Sciatic nerve (tissue), 2 donors: ENCODE measurements at regions not wholly inside any gene's neighbourhood (a gene's known extent, or its start where the extent isn't known, plus 50 kb on each side); places are given as distances from the start of the nearest gene placed in this dataset.
"Not testable (repeated sequence)": the region's sequence is repeated elsewhere in the genome, so short reads cannot be mapped to it uniquely, and the experiment has no call there.

Experiments used
- ATAC-seq: fragments of 200-7000 bp; cut with Tn5 transposase; one replicate; pipeline ENCODE4 v1.9.1; 2020; ENCODE audit warnings: mild to moderate bottlenecking, moderate library complexity
- DNase-seq: peaks from one replicate; pipeline ENCODE4 v3.0.0-alpha.2; 2020; ENCODE audit warnings: low spot score
- intact Hi-C: fragments of 100-400 bp; cut with DNase I; formaldehyde crosslinking; loops from one replicate; pipeline ENCODE4 v1.14.2; 2022
- donor health status: DM: no; HTN: no; CAD: no.
- donor health status: DM: no; HTN: no; CAD: no.

DNA sequence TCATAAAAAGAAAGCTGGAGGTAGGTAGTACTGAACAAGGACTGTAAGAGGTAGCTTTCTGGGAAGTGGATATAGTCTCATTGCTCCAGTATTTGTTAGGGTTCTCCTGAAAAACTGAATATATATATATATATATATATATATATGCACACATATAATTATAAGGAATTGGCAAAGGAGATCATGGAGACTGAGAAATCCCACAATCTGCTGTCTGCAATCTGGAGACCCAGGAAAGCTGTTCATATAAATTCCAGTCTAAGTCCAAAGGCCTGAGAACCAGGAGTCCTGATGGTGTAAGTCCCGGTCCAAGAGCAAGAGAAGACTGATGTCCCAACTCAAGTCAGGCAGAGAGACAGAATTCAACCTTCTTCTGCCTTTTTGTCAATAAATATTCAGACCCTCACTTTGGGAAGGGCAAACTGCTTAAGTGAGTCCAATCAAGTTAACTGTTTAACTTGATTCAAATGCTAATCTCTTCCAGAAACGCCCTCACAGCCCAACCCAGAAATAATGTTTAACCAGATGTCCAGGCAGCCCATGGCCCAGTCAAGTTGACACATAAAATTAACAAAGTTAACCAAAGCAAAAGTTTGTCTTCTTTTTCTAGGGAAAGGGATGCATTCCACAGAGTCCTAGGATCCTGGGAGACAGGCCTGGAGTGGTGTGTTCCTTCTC, 225.3 kb upstream of the KAZN start:
- intact Hi-C loops, result no loop called here
- no peak for DNase-seq
- no peak for ATAC-seq

DNA sequence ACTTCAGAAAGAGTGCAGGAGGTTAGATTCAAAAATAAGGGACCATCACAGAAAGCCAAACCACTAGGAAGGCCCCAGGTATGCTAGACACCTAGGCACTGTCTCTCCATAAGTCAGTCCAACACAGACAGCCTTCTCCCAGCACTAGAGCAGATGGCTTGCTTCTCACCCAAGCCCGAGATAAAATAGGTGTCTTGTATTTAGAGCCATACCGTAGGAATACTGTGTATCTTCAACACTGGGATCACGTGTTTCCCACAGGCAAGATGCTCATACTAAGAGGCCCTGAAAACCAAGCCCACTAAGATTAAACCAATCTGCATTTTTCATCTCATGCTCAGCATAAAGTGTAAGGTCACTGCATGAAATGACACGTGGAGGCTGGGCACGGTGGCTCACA, 223.3 kb upstream of the KAZN start:
- DNase-seq (no peak), ATAC-seq (no peak)
- intact Hi-C loops, result no loop called here

DNA sequence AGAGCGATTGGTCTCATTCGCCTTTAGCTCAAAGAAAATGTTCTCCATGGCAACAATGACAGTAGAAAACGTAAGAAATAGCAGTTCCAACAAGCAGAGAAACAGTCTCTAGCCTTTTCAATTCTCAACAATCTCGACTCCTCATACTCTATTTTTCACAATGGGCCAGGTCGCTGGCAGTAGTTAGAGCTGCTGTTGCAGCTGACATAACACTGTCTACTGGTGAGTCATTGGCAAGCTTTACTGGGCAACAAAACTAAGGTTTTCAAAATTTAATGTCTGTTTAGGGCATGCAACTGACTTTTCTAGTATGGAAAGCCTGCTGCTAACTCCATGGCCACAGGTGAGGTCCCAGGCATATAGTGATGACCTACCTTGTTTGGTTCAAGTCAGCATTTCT, 221.1 kb upstream of the KAZN start:
- ATAC-seq, result no peak
- intact Hi-C loops, result no loop called here
- DNase-seq, result no peak

DNA sequence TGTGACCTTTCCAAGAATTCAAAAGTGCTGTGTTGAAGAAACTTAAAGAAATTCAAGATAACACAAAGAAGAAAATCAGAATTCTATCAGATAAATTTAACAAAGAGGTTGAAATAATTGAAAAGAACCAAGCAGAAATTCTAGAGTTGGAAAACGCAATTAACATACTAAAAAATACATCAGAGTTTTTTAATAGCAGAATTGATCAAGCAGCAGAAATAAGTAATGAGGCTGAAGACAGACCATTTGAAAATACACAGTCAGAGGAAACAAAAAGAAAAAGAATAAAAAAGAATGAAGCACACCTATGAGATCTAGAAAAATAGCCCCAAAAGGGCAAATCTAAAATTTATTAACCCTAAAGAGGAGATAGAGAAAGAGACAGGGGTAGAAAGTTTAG, 218.1 kb upstream of the KAZN start:
- ATAC-seq (no peak), DNase-seq (no peak)
- intact Hi-C loops, result no loop called here

DNA sequence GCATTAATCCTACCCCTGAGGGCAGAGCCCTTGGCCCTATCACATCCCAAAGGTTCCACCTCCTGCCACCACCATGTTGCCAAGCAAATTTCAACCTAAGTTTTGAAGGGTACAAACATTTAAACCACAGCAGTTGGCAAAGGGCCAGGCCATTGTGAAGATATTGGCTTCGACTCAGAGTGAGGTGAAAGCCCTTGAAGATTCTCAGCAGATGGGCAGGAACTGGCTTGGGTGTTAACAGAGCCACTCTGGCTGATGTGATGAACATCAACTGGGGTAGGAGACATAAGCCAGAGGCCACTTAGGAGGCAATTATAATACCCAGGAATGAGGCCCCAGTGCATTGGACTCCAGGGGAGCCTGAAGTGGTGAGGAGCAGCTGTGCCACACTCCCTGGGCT, 207.7 kb upstream of the KAZN start:
- DNase-seq (no peak), ATAC-seq (no peak)
- intact Hi-C loops, result no loop called here

DNA sequence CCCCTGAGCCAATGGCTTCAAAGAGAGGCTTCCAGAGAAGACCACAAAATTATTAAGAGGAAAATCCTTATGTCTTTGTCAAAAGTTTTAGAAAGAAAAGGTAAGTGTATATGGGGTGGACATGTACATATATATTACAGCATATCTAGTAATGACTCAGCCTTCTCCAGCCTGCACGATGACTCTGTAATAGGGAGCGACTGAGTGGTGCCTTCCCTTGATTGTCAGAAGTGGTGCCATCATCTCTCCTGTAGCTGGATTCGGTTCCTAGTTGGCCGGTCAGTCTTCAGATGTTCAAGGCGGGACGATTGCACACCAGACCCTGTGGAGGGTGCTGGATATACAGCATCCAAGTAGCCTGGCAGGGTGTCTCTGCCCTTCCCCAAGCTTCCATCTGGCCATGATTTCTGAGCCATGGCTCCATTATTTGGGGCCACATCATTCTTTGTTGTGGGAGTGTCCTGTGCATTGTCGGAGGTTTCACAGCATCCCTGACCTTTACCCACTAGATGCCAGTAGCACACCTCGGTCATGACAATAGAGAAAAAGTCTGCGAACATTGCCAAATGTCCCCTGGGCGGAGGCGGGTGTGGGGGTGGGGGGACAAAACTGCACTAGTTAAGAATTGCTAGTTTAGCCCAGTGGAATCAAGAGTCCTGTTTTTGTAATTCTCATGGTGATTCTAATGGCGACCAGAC, 206.2 kb upstream of the KAZN start:
- DNase-seq (no peak), ATAC-seq (no peak)
- intact Hi-C loops, result no loop called here

DNA sequence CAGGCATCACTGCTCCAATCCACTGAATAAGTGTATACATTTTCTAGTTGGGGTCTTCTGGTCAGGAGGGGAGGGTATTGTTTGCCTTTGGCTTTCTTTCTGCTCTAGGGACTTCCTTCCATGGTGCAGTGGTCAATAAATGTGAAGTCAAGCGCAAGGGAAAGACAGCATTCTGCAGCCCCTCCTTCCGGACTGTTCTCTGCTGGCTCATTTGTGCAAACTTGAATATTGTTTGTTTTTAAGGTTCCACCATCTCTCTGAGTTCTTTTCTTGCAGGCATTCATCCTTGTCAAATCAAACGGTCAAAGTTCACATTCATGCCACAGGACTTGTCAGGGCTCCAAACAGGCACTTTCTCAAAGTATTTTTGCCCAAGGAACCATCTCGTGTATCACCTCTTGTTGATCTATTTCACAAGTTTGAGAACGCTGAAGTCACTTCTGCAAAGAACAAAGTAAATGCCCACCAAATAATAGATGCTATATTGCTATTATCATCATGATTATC, 205.6 kb upstream of the KAZN start:
- ATAC-seq, result no peak
- intact Hi-C loops, result no loop called here
- no peak for DNase-seq

DNA sequence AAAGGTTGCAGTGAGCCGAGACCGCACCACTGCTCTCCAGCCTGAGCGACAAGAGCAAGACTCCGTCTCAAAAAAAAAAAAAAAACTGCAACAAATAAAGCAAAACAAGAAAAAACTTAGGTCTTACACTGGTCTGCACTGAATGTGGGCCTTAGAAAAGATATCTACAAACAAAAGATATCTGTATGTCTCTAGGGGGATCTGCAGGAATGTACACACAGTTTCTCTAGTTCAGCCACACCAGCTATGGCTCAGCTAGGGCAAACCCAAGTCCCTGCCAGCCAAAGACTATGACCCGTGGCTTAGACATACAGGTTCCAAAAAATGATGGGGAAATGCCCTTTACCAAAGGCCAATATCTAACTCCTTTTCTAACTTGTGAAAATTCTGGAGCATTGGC, 202.4 kb upstream of the KAZN start:
- intact Hi-C loops, result no loop called here
- no peak for ATAC-seq
- no peak for DNase-seq

DNA sequence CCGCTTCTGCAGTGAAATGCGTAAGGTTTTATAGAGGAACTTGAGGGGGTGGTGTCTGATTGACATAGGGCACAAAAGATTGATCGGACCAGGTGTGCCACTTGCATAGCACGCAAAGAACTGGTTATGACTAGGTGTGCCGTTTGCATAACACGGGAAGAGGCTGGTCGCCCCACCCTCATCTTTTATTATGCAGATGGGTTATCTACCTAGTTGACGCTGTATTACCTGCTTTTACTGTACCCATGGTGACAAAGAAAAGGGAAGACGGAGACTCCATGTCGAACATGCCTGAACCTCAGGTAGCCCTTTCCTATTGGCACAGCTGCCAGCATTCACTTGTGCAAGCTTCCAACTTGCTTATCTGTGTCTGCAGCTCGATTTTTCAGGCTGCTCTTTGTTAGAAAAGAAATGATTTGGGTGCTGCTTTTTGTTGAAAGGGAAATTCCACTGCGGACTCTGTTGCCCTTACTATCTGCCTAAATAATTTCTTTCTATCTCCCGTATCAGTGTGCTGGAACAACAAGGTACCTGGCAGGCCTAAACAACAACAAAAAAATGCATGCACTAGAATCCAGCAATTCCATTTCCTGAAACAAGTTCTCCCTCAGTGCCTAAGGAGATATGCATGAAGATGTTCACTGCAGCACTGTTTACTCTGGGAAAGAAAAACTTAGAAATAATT, 194.4 kb upstream of the KAZN start:
- intact Hi-C loops, result no loop called here
- no peak for ATAC-seq
- DNase-seq, result no peak

DNA sequence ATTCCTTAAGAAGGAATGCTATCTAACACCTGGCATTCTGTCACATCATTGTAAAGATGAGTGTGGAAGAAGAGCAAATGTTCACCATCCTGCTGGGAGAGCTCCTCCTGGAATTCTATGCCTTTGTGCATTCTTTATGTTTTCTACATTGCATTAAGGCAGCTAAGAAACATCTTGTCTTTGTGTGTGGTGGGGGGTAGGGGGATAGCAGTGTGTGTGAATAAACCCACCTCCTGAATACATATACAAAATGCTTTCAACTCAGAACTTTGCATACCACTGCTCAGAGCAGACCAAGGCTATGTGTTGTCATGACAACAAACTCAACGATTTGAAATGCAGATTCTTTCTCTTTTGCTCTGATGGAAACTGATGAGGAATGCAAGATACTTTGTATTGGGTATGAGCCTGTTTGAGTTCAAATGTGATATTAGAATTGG, 193.6 kb upstream of the KAZN start:
- ATAC-seq, result no peak
- no peak for DNase-seq
- intact Hi-C loops, result no loop called here

DNA sequence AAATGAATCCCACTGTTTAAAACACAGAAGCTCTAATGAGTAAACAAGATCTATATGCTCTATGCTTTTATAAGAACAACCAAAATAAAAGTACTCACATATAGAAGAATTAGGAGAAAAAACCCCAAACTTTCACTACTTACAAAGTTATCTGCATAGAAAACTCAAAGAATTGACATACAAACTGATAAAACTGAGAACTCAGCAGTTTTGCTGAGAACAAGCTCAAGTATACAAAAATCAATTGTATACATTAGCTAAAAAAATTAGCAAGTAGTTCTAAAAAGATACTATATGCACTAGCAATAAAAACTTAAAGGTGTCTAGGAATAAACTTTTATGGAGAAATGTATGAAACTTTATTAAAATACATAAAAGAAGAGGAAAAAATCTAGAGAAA, 186.2 kb upstream of the KAZN start:
- intact Hi-C loops, result no loop called here
- no peak for DNase-seq
- no peak for ATAC-seq

DNA sequence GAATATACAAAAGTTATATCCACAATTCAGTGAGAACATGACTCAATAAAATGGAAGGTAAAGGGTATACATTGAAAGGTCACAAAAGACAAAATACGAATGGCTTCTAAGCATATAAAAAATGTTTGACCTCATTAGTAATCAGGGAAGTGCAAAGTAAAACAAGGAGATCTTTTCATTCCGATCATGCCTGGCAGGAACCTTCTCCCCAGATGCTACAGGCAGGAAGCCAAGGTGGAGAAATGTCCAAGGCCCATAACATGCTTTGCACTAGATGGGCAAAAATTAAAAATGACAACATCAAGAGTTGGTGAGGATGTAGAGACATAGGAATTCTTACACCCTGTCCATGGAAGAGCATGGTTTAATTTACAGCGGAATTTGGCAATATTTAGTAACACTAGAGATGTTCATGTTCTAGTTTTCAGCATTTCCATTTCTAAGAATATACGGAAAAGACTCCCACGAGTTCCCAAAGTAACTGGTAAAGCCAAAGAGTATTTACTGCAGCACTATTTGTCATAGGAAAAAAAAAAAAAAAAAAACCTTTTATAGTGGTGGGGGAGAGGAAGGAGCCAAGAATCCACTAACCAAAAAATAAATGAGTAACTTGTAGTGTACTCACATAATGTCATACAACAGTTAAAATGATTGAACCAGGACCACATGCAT, 184.5 kb upstream of the KAZN start:
- ATAC-seq (no peak), DNase-seq (no peak)
- intact Hi-C loops, result no loop called here

DNA sequence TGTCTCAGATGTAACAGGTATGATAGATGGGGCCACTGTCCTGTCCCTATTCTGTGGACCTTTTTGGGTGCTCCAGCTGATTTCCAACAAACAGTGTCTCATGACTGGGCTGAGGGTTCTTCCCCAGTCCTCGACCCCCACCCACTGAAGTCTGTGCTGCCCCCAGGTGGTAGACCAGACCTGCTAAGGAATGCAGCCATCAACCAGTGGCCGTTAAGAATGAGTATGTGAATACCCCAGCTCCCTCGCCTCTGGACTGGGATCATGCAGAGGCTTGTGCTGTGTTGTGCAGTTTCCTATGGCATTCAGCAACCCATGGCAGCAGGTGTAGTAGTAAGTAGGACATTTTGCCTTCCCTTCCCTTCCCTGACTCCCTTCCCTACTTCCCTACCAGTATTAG, 183.1 kb upstream of the KAZN start:
- DNase-seq, result no peak
- intact Hi-C loops, result no loop called here
- ATAC-seq, result no peak

DNA sequence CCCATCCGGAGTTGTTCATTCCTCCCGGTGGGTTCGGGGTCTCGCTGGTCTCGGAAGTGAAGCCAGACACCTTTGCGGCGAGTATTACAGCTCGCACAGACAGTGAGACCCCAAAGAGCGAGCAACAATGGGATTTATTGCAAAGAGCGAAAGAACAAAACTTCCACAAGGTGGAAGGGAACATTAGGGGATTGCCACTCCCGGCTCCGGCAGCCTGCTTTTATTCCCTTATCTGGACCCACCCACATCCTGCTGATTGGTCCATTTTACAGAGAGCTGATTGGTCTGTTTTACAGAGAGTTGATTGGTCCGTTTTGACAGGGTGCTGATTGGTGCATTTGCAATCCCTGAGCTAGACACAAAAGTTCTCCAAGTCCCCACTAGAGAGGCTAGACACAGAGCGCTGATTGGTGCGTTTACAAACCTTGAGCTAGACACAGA, 178.7 kb upstream of the KAZN start:
- ATAC-seq, intact Hi-C loops: not testable (repeated sequence)

DNA sequence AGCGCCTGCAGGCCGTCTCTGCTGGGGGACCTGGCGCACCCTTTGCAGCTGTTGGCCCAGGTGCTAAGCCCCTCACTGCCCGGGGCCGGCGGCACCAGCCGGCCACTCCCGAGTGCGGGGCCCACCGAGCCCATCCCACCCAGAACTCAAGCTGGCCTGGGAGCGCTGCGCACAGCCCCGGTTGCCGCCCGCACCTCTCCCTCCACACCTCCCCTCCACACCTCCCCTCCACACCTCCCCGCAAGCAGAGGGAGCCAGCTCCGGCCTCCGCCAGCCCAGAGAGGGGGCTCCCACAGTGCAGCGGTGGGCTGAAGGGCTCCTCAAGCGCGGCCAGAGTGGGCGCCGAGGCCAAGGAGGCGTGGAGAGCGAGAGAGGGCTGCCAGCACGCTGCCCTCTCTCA, 177.8 kb upstream of the KAZN start:
- no peak for ATAC-seq
- DNase-seq, result no peak
- intact Hi-C loops, result no loop called here

More for the DNA sequence above, 178.7 kb upstream of the KAZN start:
- not testable (repeated sequence) for DNase-seq

DNA sequence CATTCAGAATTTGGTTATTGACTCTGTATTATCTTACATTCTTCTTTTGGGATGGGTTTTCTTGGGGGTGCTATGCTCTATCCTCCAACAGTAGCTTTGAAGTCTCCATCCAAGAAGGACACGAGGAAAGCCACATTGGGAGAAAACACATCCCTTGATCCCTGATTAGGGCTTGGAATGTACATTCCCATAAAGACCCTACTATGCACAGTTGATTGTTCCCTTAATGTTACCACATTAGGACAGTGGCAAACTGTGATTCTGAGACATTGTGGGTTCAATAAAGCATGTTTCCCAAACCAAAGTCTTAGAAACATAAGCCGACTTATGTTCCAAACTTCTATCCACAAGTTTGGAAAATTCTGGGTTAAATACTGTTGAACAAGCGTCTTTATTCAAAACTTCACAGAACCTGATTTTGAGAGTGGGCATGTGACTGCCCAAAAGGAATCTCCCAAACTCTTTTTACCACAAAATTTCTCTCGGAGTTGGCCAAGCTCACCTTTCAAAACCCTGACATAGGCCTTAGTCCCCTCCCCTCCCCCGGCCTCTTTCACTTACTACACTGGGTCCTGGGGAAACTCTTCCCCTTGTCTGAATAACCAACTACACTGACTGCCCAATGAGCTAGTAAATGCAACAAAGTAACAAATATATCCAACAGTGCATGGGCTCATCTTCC, 177.0 kb upstream of the KAZN start:
- ATAC-seq (no peak), DNase-seq (no peak)
- intact Hi-C loops, result no loop called here

DNA sequence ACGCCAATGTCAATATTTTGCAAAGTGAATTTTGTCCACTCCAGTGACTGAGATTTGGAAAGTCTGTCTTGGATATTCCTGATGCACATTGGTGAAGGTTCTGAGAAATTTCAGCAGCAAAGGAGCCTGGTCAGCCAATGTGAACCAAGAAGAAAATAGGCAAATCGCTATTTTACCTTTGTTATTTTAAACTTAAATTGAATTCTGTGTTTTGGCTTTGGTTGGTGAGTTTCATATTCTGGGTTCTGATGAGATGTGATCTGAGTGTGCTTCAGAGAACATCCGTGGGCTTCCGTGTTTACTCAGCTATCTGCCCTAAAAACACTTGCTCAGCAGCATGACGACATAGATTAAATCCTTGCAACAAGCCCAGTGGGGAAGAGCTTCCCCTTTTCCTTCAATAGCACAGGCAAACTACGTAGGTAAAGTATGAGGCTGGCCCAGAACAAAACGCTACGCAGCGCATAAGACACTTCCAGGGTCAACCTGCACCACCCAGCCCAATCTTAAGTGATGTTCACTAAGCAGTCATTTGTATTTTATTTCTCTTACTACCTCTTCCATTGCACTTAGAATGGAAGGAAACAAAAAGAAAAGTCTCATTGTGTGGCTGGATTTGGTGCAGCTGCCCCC, 176.4 kb upstream of the KAZN start:
- DNase-seq (no peak), ATAC-seq (peak; percentile 42)
- intact Hi-C loops, result no loop called here

DNA sequence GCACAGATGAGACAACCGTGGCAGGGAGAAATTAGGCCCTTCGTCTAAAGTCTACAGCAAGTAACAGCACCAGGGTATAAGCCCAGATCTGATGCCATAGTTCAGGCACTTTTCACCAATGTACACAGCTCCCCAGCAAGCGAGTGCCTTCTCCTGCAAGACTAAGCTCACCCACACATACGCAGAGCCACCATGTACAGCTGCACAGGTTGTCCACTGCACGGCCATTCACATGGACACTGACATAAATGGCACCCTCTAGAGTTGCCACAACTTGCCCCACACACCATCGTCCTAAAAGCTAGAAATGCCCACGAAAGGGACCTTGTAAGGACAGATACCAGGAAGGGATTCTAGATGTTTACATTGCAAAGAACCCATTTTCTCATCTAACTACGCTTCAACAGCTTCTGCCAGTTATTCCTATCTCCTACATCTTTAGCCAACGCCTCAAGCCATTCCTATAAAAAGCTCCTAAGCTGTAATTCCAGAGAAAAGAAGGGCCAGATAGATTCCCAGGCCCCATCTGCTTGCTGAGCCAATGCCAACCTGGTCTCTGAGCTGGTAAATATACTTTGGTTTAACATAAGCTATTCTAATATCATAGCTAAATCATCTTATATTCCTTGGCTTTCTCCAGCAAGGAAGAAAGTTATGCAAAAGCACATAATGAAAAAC, 174.0 kb upstream of the KAZN start:
- intact Hi-C loops, result no loop called here
- ATAC-seq (no peak), DNase-seq (no peak)
